ENCODE measurements at regions not wholly inside any gene's neighbourhood (a gene's known extent, or its start where the extent isn't known, plus 50 kb on each side); places are given as distances from the start of the nearest gene placed in this dataset.

- H3K36me3 ChIP-seq (replicated peaks in 1 of 2; ENCODE audit: control insufficient read depth in 1 of 2, insufficient read depth in 2 of 2, low read length in 2 of 2), result no peaks in the 10 kb centered on the region
- H3K9me3 ChIP-seq (ENCODE audit: low read length), result no peaks in the 10 kb centered on the region
- POLR2A ChIA-PET, result no interaction called here
- FAIRE-seq, result no peak
- H3K4me3 ChIP-seq (replicated peaks in 1 of 3; ENCODE audit: insufficient read depth in 1 of 3, low read depth in 2 of 3, low read length in 3 of 3), result no peak overlapping the region
- BruUV-seq (replicated peaks), result no TSS peak
- CTCF ChIA-PET (ENCODE audit: low intra/inter-chr PET ratio, low total read pairs), result no interaction called here
- DNase-seq (ENCODE audit: low spot score), result no peak
- no peak for ATAC-seq
- H3K79me2 ChIP-seq (ENCODE audit: insufficient read depth, low read length), result no peaks in the 10 kb centered on the region
- no peaks in the 10 kb centered on the region for H4K20me1 ChIP-seq (ENCODE audit: insufficient read depth, low read length)
- intact Hi-C loops (cut with micrococcal nuclease; ENCODE audit: unreplicated experiment), result no loop called here
- in situ Hi-C loops (cut with HindIII; ENCODE audit: extremely low pct_ligation_motif_present, low pct_unique_long_range_greater_than_20kb), result no loop called here
- H3K4me1 ChIP-seq (ENCODE audit: insufficient read depth, low read length), result no peaks in the 10 kb centered on the region
- H3K27me3 ChIP-seq (ENCODE audit: control insufficient read depth in 1 of 2, insufficient read depth in 2 of 2, low read length in 2 of 2), result no peaks in the 10 kb centered on the region; a peak in 3 of 5 replicates
- no peak overlapping the region for H2AFZ ChIP-seq (ENCODE audit: low read length)
- H3K27ac ChIP-seq (ENCODE audit: extremely low read length, insufficient read depth, low read length), result no peak overlapping the region
- WGBS (ENCODE audit: low lambda C conversion rate), result 42% methylated on average over 9 of the region's 9 CpGs
- H3K9ac ChIP-seq (ENCODE audit: insufficient read depth, low read depth, low read length), result no peak overlapping the region
- no peak overlapping the region for H3K4me2 ChIP-seq (ENCODE audit: low read depth, low read length)
- TF ChIP-seq MEIS1 (CRISPR knock-in tag; IDR thresholded peaks at IDR 0.05; ENCODE audit: borderline replicate concordance) (no peak), NONO (IDR thresholded peaks at IDR 0.05) (no peak), NONO (CRISPR knock-in tag; conservative IDR thresholded peaks at IDR 0.05) (no peak), ZNF646 (CRISPR knock-in tag; IDR thresholded peaks at IDR 0.05) (no peak), PAXIP1 (CRISPR knock-in tag; conservative IDR thresholded peaks at IDR 0.05) (no peak), ZNF891 (CRISPR knock-in tag; IDR thresholded peaks at IDR 0.05) (no peak), ARID4A (CRISPR knock-in tag; IDR thresholded peaks at IDR 0.05; ENCODE audit: borderline replicate concordance) (no peak), ZBTB33 (CRISPR knock-in tag; IDR thresholded peaks at IDR 0.05) (no peak)
Measured at GRCh38 chr10:131577178-131577555, 265.6 kb upstream of the TCERG1L start.
